SIG-M5 treated with dmso at 0.1 percent for 504 hours (cell line): ENCODE measurements at regions not wholly inside any gene's neighbourhood (a gene's known extent, or its start where the extent isn't known, plus 50 kb on each side); places are given as distances from the start of the nearest gene placed in this dataset.
"Not testable (repeated sequence)": the region's sequence is repeated elsewhere in the genome, so short reads cannot be mapped to it uniquely, and the experiment has no call there.

ENCODE experiments used
- DNase-seq: peaks from one replicate; lab custom pipeline; 2025; ENCODE audit not compliant: unreplicated experiment; lab: John Stamatoyannopoulos, UW

DNA sequence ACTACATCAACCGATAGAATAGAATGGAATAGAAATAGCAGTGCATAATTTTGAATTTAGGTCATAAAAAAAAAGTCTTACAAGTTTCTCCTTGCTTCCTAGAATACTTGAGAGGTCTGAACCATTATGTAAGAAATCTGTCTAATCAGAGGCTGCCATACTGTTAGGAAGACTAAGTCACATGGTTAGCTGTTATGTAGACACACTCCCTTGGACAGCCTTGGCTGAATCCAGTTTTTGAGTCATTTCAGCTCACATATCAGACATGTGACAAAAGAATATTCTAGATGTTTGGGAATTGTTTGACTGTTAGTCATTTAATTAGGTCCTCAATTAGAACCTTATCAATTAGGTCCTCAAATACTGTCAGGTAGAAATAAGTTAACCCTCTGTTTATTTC, 1601.4 kb downstream of the GRIK2 start:
- no peak for DNase-seq

DNA sequence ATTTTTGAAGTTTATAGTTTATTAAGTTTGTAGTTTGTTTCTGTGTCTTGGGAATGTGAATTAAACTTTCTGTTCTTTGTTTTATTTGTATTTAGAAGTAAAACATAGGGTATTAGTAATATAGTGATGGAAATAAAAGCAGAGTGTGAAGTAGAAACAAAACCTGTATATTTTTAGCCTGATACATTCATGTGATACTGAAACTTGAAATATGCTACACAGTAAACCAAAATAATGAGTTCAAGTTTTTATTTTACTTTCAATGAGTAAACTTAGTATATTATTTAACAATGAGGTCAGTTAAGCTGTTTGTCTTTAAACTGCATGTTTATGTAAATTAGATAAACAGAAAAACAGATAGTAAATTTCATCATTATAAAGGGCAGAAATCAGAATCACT, 1592.6 kb downstream of the GRIK2 start:
- no peak for DNase-seq

DNA sequence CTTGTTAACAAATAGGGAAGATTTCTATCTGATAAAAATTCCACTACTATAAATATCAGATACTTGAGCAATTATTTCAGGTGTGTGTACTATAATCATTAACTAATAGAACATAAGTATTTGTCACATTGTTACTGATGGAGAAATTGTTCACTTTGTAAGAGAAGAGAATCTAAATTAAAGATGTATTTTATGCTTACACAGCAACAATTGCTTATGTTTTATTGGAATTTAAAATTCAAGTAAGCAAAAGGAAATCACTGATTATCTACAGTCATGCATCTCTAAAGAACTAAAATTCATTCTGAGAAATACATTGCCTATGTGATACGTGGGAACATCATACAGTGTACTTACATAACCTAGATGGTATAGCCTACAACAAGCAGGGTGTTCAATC, 1590.8 kb downstream of the GRIK2 start:
- no peak for DNase-seq

DNA sequence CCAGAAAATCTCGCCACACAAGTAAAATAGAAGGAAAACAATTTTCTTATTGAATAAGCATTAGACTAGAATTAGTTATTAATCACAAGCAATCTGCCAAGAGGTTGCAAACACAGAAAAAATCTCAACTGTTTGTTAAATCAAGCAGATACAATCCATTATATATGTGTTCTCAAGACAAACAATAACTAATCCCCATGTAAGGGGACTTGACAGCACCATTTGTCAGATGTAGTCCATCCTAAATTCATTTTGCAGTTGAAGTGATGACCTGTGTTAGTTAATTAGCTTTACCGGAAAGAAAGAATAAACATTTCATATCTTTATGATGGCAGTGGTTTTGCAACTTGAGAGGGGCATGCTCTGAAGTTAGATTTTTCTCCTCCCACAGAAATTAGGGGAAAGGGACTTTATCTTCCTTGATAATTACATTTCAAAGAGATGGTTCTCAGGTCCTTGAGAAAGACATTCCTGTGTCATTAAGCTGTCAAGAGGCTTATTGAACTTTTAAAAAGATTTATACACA, 1588.0 kb downstream of the GRIK2 start:
- no peak for DNase-seq

GRCh38 chr6:102980951-102981350, 1587.4 kb downstream of the GRIK2 start:
- no peak for DNase-seq

DNA sequence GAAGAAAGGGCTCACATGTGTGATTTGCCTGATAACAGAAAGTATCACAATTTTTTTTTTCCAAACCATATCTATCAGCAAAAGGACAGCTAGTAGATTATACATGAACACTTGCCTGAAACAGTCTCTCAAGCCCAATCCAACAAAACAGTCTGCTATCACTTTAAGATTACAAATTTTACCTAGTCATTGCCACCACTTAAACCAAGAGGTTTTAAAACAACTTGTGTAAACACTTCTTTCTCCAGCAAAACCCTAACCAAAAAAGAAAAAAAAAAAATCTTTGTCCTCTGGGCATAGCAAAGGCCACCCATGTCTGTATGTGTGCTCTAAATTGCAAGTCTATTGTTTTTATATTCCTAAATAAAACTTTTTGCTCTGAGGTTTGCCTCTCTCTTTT, 1568.4 kb downstream of the GRIK2 start:
- no peak for DNase-seq

DNA sequence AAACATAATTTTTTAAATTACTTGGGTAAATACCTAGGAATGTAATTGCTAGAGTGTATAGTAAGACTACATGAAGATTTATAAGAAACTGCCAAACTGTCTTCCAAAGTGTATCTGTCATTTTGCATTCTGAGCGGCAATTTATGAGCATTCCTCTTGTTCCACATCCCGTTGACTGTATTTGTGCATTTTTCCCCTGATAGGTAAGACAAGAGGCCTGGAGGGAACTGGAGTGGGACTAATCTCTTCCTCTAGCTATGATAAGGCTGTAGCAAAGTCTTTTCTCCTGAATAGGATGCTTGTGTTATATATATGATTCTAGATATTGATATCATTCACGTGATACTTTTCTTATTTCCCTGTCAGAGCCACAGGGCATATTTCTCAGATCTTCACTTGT, 1557.5 kb downstream of the GRIK2 start:
- DNase-seq: no peak

- no peak for DNase-seq
Measured at GRCh38 chr6:102944475-102944874, 1551.0 kb downstream of the GRIK2 start.

DNA sequence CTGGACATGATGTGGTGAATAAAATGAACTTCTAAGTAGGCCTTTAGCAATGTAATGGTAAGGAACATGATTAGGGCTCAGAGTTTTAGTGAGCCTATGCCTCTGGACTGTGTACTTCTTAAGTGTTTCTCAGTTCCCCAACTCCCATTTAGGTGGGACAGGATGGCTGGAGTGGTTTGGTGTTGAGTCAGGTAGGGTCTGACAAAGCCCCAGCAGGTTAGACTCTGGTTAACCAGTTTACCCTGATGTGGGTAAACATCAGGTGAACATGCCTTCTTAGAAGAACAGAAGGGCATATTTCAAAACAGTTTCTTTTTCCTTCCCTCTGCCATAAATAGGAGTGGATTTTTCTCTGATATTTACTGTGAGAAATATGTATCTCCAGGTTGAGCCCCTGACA, 1548.7 kb downstream of the GRIK2 start:
- no peak for DNase-seq

- no peak for DNase-seq
Measured at GRCh38 chr6:102936959-102937358, 1543.5 kb downstream of the GRIK2 start.

- DNase-seq: no peak
Measured at GRCh38 chr6:102928109-102928508, 1534.6 kb downstream of the GRIK2 start.

- DNase-seq: no peak
Measured at GRCh38 chr6:102918161-102918560, 1524.7 kb downstream of the GRIK2 start.

DNA sequence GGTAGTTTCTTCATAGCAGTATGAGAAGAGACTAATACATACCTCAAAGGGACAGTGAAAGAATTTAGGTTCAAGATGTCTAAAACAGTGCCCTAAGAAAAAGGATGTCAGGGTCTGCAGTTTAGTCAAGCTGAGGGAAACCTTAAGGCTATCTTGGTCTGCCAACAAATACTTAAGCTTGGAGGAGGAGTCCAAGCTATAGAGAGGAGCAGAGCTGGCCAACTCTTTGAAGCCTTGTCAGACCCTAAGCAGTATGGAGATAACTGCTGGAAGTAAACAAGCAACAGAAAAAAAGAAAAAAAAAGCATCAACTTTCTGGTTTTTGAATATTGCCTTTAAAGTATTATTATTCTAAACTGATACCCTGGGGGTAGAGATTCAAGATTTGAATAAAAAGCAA, 1518.1 kb downstream of the GRIK2 start:
- DNase-seq: no peak

GRCh38 chr6:102910701-102911139, 1517.2 kb downstream of the GRIK2 start:
- DNase-seq: not testable (repeated sequence)

DNA sequence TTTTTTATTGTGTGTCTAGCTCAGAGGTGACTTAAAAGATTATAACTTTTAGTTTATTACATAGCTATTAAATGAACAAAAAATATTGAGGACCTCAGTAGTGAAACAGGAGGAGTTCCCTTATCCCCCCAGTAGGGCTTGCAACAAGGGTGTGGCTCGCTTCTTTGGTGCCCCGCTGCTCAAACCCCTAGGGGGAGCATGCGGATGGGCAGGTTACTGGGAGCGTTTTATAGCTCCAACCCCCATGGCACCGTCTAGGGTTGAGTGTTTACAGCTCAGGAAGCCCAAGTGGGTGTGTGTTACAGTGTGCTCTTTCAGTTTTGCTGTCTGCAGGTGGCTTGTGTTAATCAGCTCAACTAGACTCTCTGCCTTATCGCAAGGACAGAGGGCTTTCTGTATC, 1513.7 kb downstream of the GRIK2 start:
- no peak for DNase-seq

- no peak for DNase-seq
Measured at GRCh38 chr6:102902471-102902870, 1509.0 kb downstream of the GRIK2 start.

DNA sequence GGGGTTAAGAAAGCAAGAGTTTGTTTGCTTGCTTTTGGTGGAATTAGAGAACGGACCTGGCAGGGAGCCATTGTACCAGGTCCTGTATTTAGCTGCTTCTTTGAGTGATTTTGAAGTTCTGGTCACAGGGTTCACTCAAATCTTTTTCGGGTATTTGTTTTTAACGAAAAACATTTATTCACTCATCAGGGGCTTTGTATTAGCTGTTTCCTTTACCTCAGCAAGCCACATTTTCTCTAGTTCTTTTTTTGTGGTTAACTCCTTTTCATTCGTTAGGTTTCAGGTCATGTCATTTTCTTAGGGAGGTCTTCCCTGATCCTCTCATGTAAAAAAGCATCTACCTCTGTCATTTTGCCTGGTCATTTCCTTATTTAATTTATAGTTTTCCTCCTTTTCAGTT, 1502.2 kb downstream of the GRIK2 start:
- no peak for DNase-seq

DNA sequence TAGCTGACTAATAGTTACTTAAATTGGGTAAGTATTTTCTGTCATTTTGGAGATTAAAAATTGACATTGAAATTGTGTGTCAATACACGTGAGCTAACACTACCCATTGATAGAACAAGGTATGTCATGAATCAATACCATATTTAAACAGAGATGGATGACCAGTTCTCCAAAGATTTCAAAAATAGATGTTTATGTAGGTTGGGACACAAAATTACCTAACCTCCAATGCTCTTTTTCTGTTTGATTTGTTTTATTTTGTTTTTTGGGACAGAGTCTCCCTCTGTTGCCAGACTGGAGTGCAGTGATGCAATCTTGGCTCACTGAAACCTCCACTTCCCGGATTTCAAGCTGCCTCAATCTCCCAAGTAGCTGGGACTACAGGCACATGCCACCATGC, 1491.7 kb downstream of the GRIK2 start:
- DNase-seq: no peak

DNA sequence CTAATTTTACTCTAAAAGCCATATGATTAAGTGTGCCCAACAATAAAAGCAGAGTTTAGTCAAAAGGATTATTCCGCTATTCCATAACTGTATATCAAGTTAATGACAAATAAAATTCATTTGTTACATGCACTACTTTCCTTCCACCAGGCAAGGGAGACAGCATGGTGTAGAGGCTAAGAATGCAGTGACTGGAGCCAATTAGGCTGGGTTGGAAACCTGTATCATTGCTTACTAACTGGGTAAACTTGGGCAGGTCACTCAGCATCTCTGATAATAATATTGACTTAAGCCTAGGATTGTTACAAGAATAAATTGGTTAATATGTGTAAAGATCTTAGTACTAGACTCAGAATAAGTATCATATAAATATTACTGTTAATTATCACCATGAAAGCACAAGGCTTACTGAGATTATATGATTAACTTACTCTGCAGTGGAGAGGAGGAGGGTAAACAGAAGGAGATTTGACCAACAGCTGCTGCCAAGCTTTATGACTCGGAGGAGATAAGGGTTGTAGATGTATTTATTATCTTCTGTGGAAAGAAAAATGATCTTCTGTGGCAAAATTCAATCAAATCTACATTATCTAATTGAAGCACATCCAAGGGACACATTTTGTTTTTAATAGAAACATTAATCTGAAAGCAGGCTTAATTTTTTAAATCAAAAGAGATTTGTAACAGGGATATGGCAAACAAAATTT, 1459.9 kb downstream of the GRIK2 start:
- DNase-seq: no peak

DNA sequence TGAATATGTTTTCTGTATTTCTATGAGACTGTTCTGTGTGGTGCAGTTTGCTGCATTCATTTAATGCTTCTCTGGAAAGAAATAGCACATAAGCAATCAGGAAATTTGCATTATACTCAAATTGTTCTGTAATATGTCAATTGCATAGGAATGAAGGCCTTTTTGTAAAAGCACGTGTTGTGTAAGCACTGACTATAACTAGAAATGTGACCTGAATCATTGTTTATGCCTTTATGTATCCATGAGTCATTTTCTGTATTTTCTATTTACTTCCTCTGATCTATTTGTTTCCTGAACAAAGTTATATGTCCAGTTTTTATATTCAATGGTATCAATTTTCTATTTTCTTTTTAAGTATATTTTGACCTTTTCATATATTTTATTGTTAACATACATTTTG, 1455.3 kb downstream of the GRIK2 start:
- DNase-seq: no peak

GRCh38 chr6:102848210-102848609, 1454.7 kb downstream of the GRIK2 start:
- no peak for DNase-seq

DNA sequence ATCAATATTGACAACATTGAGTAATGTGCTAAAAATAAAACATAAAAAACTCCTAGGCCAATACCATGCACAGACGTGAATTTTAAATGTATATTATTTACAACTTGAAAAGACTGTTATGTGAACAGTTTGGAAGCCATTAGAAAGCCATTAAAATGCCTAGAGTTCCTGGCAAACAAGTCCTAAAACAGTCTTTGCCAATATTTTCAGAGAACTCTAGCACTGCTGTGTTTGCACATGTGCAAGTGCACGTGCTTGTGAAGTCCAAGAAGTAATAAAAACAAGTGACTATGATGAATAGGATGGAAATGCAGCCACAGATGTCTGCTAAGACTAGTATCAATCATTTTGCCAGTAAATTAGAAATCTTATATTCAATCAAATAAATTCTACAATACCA, 1447.6 kb downstream of the GRIK2 start:
- no peak for DNase-seq

DNA sequence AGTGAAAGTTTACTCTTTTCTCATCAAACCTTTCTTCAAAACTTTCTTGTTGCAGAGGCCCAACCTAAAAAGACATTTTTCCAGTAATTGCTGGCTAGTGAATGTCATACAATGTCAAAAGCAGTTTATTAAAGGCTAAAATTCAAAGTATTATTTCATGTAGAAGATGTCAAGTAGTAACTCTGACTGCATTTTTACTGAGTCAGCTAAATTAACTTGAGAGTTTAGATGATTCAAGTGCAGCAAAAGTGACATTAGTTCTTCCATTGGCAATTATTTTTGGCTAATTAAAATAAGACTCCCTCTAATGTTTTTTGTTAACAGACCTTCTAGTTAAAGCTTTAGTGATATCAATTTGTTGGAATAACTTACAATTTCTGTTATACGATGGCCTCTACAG, 1438.5 kb downstream of the GRIK2 start:
- no peak for DNase-seq
